H7 (cell line): ENCODE measurements at regions not wholly inside any gene's neighbourhood (a gene's known extent, or its start where the extent isn't known, plus 50 kb on each side); places are given as distances from the start of the nearest gene placed in this dataset.

Experiments used
- DNase-seq: peaks from one replicate; pipeline ENCODE4 v3.0.0; 2012
- H3K27me3 ChIP-seq: 2 replicates; pipeline ENCODE4 v1.6.0; 2011; ENCODE audit warnings: mild to moderate bottlenecking, low read length; ENCODE audit not compliant: control insufficient read depth, insufficient read depth
- H3K36me3 ChIP-seq: replicated peaks from 2 replicates; pipeline ENCODE4 v1.5.1; 2011; ENCODE audit warnings: low read length; ENCODE audit not compliant: control insufficient read depth, insufficient read depth
- H3K4me3 ChIP-seq: 2 replicates; pipeline ENCODE4 v1.5.1; 2011; ENCODE audit warnings: low read depth, mild to moderate bottlenecking, control low read depth, low read length, moderate library complexity; ENCODE audit not compliant: insufficient read depth

DNA sequence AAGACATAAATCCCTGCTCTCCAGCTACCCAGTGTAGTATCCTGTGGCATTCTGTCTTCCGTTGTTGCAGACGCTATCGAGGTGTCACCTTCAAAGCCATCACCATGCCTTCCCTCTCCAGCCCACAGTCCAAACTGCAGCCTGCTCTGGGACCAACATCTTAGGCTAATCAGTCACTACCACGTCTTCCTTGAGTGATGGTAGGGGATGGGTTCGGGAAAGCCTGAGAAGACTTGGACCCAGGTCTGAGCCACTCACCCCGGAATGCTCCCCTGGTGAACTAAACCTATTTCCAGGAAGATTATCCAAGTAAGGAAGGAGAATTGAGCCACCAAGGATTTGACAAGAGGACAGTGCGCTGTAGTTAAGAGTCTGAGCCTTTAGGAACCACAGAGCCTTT lies 52.9 kb upstream of the IRX1 start:
- H3K4me3 ChIP-seq, result no peak overlapping the region
- no peak for DNase-seq
- no peaks in the 10 kb centered on the region for H3K36me3 ChIP-seq
- H3K27me3 ChIP-seq, result no peaks in the 10 kb centered on the region

DNA sequence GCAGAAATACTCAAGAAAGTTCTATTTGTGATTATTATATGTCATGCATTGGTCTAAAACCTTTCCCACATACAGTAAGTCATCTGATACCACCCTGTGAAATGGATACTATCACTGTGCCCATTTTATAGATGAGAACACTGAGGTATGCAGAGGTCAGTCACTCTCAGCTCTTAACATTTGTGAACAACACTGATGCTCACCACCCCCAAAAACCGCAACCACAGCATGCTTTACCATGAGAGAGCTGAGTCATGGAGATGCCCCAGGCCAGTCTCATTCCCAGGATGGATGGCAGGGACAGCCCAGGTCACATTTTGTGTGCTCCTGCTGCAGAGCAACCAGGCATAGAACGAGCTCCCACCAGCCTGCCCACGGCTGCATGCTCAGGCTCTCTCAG lies 53.5 kb upstream of the IRX1 start:
- no peak for DNase-seq
- no peaks in the 10 kb centered on the region for H3K27me3 ChIP-seq
- no peaks in the 10 kb centered on the region for H3K36me3 ChIP-seq
- H3K4me3 ChIP-seq, result no peak overlapping the region

DNA sequence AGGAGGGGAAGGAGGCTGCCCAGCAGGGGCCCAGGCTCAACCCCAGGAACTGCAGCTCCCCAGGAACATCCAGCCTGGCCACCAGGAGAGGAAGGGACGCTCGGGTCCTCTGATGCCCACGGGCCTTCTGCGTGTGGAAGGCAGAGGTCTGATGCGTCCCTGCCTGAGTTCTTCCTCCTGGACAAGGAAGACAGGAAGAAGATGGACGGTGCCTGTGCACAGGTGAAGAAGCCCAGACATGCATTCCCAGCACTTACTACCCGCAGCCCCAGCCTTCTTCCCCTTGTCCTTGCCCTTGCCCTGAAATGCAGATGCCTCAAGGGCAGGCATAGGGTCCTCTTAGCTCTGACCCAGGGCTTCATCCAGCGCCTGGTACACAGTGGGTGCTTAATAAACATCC lies 56.7 kb upstream of the IRX1 start:
- DNase-seq, result no peak
- H3K36me3 ChIP-seq, result no peaks in the 10 kb centered on the region
- H3K4me3 ChIP-seq, result no peak overlapping the region
- no peaks in the 10 kb centered on the region for H3K27me3 ChIP-seq

DNA sequence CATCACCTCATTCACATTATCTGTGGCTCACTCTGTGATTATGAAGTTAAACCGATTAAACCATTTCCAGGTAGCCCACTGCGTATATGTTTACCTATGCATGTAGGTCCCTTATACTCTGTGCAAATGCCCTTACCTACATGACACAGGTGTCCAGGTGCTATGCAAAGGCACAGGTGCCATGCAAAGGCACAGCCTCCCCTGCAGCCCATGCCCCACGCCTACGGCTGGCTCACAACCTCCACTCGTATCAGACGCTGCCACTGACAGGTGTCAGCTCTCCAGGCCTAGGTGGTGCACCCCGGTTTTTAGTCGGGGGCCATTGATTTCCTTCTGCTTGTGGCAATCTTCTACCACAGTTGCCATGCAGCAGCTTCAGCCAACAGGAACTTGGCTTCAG lies 57.7 kb upstream of the IRX1 start:
- Histone ChIP-seq H3K27me3 (no peaks in the 10 kb centered on the region), H3K4me3 (no peak overlapping the region), H3K36me3 (no peaks in the 10 kb centered on the region)
- no peak for DNase-seq

DNA sequence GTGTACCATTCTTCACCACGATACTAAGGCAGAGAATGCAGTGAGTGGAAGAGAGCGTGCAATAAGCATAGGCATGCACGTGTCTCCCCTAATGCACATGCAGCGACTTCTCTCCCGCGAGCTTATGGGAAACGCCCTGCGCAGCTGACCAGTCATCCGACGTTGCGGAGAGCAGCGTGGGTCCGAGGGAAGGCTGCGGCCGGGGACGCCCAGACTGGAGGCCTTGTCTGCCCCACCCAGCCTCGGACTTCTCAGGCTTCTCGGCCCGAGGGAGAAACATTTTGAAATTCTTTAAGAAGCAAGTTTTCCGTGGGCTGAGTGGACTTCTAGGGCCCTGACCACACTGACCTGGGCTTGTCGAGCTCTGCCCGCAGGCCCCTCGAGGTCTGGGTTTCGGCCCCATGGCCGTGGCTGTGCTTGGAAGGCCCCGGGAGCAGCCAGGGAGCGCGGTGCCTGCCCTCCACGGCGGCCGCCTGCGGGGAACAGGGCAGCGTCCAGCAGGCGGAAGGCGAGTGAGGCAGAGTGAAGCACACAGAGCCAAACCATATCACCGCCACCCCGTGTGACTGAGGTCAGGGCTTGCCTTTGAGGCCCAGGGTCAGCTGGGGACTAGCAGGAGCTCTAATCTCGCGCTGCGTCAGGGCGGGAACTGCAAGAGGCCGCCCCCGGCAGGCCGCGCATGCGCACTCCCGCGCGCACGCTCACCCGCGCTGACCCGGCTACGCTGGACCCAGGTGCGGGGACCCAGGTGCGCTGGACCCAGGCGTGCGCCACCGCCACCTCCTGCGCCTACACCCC lies 60.0 kb upstream of the IRX1 start:
- Histone ChIP-seq H3K27me3 (no peaks in the 10 kb centered on the region), H3K36me3 (no peaks in the 10 kb centered on the region), H3K4me3 (no peak overlapping the region)
- peak; percentile 46 for DNase-seq

DNA sequence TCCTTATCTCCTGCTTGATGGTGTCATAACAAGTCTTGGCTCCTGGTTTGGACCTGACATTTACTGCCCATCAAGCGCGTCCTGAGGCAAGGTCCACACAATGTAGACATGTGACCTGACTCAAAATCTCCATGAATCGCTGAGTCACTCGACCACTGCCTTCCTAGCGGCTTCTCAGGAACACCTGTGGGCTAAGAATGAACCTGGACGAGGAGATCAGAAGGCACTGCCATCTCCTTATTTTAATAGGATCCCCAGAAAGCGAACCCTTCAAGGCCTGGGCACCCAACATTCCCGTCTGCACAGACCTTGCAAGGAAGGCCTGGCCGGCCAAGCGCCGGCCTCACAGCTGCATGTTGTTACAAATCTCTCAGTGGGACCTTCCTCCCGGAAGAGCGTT lies 60.6 kb upstream of the IRX1 start:
- DNase-seq, result no peak
- no peaks in the 10 kb centered on the region for H3K36me3 ChIP-seq
- no peaks in the 10 kb centered on the region for H3K27me3 ChIP-seq
- no peak overlapping the region for H3K4me3 ChIP-seq

DNA sequence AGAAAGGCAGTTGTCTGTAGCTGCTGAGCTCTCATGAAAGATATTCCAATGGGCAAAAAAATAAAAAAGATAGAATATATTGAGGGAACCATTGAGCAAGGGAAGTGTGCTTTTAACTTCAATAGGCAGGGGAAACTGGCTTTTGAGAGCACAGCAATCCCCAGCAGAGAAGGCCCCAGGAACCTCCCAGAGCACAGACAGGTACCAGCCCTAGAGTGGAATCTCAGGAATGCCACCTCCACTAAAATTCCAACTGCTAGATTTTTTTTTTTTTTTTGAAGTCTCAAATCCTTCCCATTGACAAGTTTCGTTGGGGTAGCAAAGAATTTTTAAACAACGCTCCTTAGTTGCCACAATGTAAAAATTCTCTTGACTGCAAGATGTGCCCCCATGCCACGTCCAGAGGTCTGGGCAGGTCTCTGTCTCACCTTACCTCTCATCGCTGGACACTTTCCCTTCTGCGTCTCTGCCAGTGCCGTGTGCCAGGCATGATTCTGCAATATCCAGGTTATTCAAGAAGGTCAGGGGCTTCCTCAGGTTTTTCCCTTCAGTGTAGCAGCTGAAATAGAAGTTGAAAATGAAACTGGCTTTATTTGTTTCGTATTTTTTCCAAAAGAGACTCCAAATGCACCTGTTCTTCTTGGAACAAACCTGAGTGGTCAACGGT lies 64.2 kb upstream of the IRX1 start:
- DNase-seq, result peak; percentile 78
- no peaks in the 10 kb centered on the region for H3K36me3 ChIP-seq
- no peak overlapping the region for H3K4me3 ChIP-seq
- H3K27me3 ChIP-seq, result no peaks in the 10 kb centered on the region

DNA sequence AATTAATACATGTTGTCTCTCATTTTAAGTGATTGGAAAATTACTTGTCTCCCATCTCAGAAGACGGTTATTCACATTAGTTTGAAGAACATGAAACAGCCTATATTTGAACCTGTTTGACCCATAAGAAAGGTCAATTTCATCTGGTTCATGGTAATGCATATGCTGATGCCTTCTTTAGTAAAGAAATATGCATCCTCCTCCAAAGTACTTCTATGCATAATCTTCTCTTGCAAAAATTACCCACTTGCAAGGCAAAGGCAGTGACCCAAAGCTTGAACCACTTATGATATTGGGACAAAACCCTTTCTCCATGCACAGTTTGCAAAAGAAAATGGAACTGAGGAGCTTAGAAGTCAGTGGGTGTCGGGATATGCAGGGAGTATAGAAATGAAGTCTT lies 65.4 kb upstream of the IRX1 start:
- Histone ChIP-seq H3K4me3 (no peak overlapping the region), H3K27me3 (no peaks in the 10 kb centered on the region), H3K36me3 (no peaks in the 10 kb centered on the region)
- DNase-seq, result no peak

DNA sequence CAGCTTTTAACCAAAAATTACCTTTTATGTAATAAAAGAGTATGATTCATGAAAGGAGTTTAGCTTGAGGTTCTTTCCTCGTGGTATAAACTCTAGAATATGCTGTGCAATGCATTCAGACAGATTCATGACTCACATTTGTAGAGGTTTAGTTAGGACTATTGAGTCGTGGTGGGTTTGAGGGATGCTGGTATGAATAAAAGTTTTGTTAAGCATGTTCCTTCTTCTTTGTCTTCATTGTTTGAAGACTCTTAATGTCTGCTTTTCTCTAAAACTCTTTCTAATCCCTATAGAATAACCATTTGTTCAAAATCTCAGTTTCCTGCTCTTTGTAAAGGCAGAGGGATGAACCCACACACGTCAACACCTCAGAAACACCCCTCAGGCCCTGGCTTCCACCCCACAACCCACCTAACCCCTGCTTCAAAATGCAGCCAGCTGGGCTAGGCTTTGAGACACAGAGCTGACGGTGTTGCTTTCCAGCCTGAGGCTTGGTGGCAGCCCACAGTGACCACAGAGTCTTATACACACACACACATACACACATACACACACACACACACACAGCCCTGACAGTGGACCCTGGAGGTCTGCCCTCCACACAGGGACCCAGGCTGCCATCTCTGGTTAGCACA lies 69.0 kb upstream of the IRX1 start:
- no peak overlapping the region for H3K4me3 ChIP-seq
- no peaks in the 10 kb centered on the region for H3K36me3 ChIP-seq
- no peaks in the 10 kb centered on the region for H3K27me3 ChIP-seq
- no peak for DNase-seq

DNA sequence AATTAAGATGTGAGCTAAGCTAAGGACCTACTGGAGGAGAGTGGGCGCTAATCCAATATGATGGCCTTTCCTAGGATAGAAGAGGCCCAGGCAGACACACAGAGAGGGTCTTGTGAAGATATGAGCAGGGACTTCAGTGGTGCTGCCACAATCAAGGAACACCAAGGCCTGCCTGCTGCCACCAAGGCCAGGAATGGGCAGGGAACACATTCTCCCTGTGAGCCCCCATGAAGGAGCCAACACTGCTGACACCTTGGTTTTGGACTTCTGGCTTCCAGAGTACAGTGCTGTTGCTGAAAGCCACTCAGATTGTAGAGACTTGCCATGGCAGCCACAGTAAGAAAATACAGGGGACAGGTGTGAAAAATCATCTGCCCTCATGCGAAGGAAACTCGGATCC lies 73.1 kb upstream of the IRX1 start:
- no peaks in the 10 kb centered on the region for H3K36me3 ChIP-seq
- no peak overlapping the region for H3K4me3 ChIP-seq
- H3K27me3 ChIP-seq, result no peaks in the 10 kb centered on the region
- DNase-seq, result no peak

DNA sequence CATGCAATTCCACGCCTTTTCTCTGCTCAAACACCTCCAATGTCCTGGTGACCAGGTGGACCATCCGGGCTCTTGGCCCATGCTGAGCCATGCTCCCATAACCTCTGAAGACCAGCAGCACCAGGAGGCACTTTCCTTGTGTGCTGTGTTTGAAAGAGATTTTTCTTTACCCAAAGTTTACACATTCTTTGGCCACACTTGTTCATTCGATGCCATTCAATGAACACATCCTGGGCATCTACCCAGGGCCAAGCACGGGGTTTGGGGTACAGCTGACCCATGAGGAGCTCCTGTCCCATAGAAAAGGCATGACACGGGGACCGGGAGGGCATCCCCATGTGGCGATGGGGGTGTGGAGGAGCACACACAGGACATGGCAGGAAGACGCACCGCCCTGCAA lies 77.1 kb upstream of the IRX1 start:
- Histone ChIP-seq H3K36me3 (no peaks in the 10 kb centered on the region), H3K27me3 (no peaks in the 10 kb centered on the region), H3K4me3 (no peak overlapping the region)
- DNase-seq, result no peak

DNA sequence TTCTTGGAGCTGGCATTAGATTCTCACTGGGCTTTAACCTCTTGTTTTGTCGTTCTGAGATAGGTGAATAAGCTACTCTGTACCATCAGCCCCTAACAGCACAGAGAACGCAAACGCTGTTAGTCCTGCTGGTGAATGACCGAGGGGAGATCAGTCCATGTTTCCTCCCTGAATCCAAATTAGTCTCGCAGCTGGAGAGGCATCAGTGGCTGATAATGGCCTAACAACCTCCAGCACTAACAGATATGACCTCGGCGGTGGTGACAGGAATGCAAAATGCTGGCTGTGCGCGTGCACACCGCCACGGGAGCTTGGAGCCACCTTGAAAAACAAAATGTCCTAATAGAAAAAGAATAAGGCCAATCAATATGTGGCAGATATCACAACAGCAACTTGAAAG lies 77.6 kb upstream of the IRX1 start:
- no peaks in the 10 kb centered on the region for H3K27me3 ChIP-seq
- DNase-seq, result no peak

DNA sequence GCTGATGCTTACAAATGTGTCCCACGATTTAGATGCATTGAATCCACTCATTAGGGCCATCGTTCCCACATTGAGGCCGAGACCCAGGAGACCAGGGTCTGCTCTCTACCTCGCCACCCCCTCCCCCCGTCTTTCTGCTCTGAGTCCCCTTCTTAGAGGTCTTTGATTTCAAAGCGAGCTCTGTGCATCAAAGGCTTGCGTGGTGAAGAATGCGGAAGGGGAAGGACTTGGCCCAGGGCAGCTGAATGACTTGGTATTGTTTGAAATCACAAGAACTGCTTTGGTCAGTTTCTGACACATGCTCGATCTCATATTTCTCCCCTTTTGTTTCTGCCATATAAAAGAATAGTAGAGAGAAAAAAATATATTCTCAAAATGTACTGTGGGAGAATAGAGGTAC lies 78.3 kb upstream of the IRX1 start:
- peak; percentile 43 for DNase-seq
- no peak overlapping the region for H3K4me3 ChIP-seq
- H3K36me3 ChIP-seq, result no peaks in the 10 kb centered on the region
- H3K27me3 ChIP-seq, result no peaks in the 10 kb centered on the region

More for the DNA sequence above, 77.6 kb upstream of the IRX1 start:
- H3K4me3 ChIP-seq, result no peak overlapping the region
- H3K36me3 ChIP-seq, result no peaks in the 10 kb centered on the region

DNA sequence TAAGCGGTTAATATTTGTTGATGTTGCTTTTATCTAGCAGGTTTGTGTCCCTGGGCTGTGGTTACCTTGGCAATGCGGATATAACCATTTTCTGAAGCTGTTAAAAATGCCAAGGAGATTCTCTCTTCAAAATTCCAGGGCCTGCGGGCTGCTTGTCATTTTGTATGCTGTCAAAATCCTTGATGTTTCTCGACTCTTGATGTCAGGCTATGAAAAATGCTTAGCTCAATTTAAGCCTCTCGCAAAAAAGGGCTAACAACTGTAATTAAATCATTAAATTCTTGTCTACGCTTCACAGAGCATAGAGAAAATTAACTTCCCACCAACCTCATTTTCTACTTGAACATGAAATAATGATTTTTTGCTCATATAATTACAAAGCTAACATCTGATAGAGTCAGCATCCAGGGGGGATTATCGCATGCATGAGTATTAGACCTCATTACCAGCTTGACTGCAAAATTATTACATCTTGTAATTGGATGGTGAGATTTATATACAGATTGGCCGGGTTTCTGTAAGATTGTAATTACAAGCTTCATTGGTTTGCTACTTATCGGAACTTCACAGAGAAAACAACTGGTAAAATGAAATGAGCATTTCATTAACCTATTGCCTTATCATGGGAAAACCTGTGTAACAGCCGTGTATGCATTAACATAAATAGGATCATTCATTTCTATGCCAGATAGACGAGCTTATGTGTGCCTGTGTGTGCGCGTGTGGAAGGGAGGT lies 83.1 kb upstream of the IRX1 start:
- no peak for DNase-seq
- Histone ChIP-seq H3K36me3 (no peaks in the 10 kb centered on the region), H3K27me3 (no peaks in the 10 kb centered on the region), H3K4me3 (no peak overlapping the region)

DNA sequence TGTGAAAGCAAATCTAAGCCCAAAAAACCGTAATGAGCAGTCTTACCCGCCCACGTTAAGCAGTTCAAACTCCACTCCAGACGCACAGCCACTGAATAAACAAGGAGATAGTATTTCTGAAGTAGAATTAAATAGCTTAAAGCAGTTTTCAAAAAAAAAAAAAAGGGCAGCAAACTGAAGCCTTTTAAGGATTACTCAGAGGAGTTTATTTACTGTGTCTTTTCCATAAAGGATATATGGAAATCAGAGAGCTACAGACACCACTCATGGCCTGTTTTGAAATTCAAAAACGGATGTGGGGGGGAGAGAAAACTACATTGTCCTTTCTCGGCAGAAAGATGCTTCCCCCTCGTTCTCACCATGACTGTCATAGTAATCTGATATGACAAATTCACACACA lies 83.7 kb upstream of the IRX1 start:
- H3K4me3 ChIP-seq, result no peak overlapping the region
- no peaks in the 10 kb centered on the region for H3K36me3 ChIP-seq
- no peak for DNase-seq
- no peaks in the 10 kb centered on the region for H3K27me3 ChIP-seq
